ENCODE measurements at regions not wholly inside any gene's neighbourhood (a gene's known extent, or its start where the extent isn't known, plus 50 kb on each side); places are given as distances from the start of the nearest gene placed in this dataset.

- no peaks in the 10 kb centered on the region for H3K27me3 ChIP-seq (replicated peaks in 1 of 7)
- no peak for DNase-seq
- no peak overlapping the region for H3K4me3 ChIP-seq
- H3K27ac ChIP-seq = no peak overlapping the region
- intact Hi-C loops (cut with DNase I; ENCODE audit: low total_unique reads) = no loop called here
- H3K9me3 ChIP-seq = peaks cover 0 to 15% (median 4%) of the 10 kb centered on the region in 8 donors
- no peaks in the 10 kb centered on the region for H3K36me3 ChIP-seq
- no peaks in the 10 kb centered on the region for H3K4me1 ChIP-seq
- 80 to 90% (median 83%) methylated on average over 6 of the region's 6 CpGs for WGBS, 5 donors
- TF ChIP-seq POLR2AphosphoS5 (IDR thresholded peaks at IDR 0.05) = no peak
- TF ChIP-seq CTCF (IDR thresholded peaks at IDR 0.05 in 8 of 11, conservative IDR thresholded peaks at IDR 0.05 in 3 of 11) = no peak
- TF ChIP-seq POLR2A (IDR thresholded peaks at IDR 0.05) = no peak
Observed at GRCh38 chr5:25881318-25882036, 1156.9 kb downstream of the CDH9 start.

- no peaks in the 10 kb centered on the region for H3K36me3 ChIP-seq
- TF ChIP-seq POLR2A (IDR thresholded peaks at IDR 0.05) (no peak), POLR2AphosphoS5 (IDR thresholded peaks at IDR 0.05) (no peak), CTCF (IDR thresholded peaks at IDR 0.05 in 8 of 11, conservative IDR thresholded peaks at IDR 0.05 in 3 of 11) (no peak)
- peaks cover 0 to 33% (median 7%) of the 10 kb centered on the region in 8 donors for H3K9me3 ChIP-seq
- H3K27me3 ChIP-seq (replicated peaks in 1 of 7) = no peaks in the 10 kb centered on the region
- intact Hi-C loops (cut with DNase I; ENCODE audit: low total_unique reads) = no loop called here
- 76 to 93% (median 86%) methylated on average over 3 of the region's 3 CpGs for WGBS, 5 donors
- DNase-seq = no peak
- no peak overlapping the region for H3K27ac ChIP-seq
- no peak overlapping the region for H3K4me3 ChIP-seq
- H3K4me1 ChIP-seq = no peaks in the 10 kb centered on the region
Observed at GRCh38 chr5:25863811-25864210, 1174.6 kb downstream of the CDH9 start.

GRCh38 chr5:25862276-25862675, 1176.1 kb downstream of the CDH9 start:
- no peak for DNase-seq
- H3K9me3 ChIP-seq = peaks cover 0 to 36% (median 5%) of the 10 kb centered on the region in 8 donors
- H3K4me1 ChIP-seq = no peaks in the 10 kb centered on the region
- 80 to 96% (median 90%) methylated on average over 2 of the region's 2 CpGs for WGBS, 5 donors
- TF ChIP-seq POLR2AphosphoS5 (IDR thresholded peaks at IDR 0.05) = no peak
- TF ChIP-seq POLR2A (IDR thresholded peaks at IDR 0.05) = no peak
- TF ChIP-seq CTCF (IDR thresholded peaks at IDR 0.05 in 8 of 11, conservative IDR thresholded peaks at IDR 0.05 in 3 of 11) = no peak
- no peaks in the 10 kb centered on the region for H3K36me3 ChIP-seq
- H3K4me3 ChIP-seq = no peak overlapping the region
- no peaks in the 10 kb centered on the region for H3K27me3 ChIP-seq (replicated peaks in 1 of 7)
- no peak overlapping the region for H3K27ac ChIP-seq
- intact Hi-C loops (cut with DNase I; ENCODE audit: low total_unique reads) = no loop called here

GRCh38 chr5:25858019-25858418, 1180.4 kb downstream of the CDH9 start:
- Histone ChIP-seq H3K27ac (no peak overlapping the region), H3K36me3 (no peaks in the 10 kb centered on the region), H3K27me3 (replicated peaks in 1 of 7) (no peaks in the 10 kb centered on the region), H3K9me3 (peaks cover 0 to 26% (median 5%) of the 10 kb centered on the region in 8 donors), H3K4me1 (no peaks in the 10 kb centered on the region), H3K4me3 (no peak overlapping the region)
- no peak for TF ChIP-seq POLR2AphosphoS5 (IDR thresholded peaks at IDR 0.05)
- TF ChIP-seq CTCF (IDR thresholded peaks at IDR 0.05 in 8 of 11, conservative IDR thresholded peaks at IDR 0.05 in 3 of 11) = no peak
- no peak for TF ChIP-seq POLR2A (IDR thresholded peaks at IDR 0.05)
- DNase-seq = no peak
- 54 to 67% (median 60%) methylated on average over 6 of the region's 6 CpGs for whole genome bisulfite sequencing, 5 donors
- intact Hi-C loops (cut with DNase I; ENCODE audit: low total_unique reads) = no loop called here

Data from spleen (tissue), 11 donors.